NCI-H748 (cell line): ENCODE measurements at regions not wholly inside any gene's neighbourhood (a gene's known extent, or its start where the extent isn't known, plus 50 kb on each side); places are given as distances from the start of the nearest gene placed in this dataset.
A peak's percentile ranks its signal among the peaks of the same experiment; 100 is the strongest.

Experiments
- DNase-seq: peaks from one replicate; lab custom pipeline; 2025; ENCODE audit not compliant: unreplicated experiment; lab: John Stamatoyannopoulos, UW

DNA sequence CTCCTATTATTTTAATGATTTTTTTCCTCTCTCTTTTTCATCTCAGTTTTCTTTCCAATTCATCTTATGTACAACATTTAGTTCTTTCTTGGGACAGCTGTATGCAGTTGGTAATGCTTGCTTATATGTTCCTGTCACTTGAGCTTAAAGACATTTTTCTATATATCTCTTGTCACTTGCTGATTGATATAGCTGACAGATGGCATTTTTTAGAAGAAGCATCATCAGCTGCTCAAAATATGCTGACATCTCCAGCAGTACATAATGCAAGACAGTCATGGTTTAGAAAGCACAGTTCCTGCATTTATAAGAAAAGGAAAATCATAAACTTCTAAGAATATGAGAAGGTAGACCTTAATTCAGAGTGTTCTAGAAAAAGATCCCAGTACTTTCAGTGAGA, 56.5 kb downstream of the DCAF8L1 start:
- no peak for DNase-seq

GRCh38 chrX:27924261-27924660, 57.0 kb downstream of the DCAF8L1 start:
- no peak for DNase-seq

DNA sequence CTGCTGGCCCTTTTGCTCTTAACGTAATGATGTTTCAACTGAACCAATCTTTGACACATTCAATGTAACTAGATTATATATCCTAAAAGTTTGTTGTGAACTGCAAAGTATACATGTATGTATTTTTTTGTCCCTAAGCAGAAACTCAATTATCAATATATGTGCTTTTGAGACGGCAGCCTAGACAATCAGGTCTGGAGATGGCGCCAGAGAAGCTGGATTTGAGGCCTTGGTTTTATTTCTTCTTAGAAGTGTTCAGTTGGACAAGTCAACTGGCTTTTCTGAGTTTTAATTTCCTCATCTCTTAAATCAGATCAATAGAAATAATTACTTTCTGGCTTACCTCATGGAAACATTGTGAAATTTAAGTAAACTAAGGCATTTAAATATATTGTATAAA, 62.5 kb downstream of the DCAF8L1 start:
- DNase-seq = peak; percentile 2

- no peak for DNase-seq
These were observed 63.3 kb downstream of the DCAF8L1 start for GRCh38 chrX:27917713-27918500.

GRCh38 chrX:27915617-27916016, 65.6 kb downstream of the DCAF8L1 start:
- no peak for DNase-seq

DNA sequence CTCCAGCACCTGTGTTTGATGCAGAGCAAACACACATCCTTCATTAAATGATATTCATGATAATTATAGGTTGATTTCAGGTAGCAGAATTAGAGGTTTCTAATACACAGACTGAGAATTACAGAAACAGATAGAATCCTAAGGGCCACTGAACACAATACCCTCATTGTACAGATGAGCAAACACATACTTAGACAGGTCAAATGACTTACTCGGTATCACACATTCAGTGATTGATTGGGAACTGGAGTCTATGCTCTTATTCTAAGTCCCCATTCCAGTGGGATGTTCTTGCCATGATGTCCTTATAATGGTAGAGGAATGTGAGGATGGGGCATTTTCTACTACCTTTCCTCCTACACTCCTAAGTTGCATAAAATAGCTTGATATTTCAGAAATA, 70.8 kb downstream of the DCAF8L1 start:
- no peak for DNase-seq

- DNase-seq = no peak
These were observed 77.3 kb downstream of the DCAF8L1 start for GRCh38 chrX:27903960-27904359.

DNA sequence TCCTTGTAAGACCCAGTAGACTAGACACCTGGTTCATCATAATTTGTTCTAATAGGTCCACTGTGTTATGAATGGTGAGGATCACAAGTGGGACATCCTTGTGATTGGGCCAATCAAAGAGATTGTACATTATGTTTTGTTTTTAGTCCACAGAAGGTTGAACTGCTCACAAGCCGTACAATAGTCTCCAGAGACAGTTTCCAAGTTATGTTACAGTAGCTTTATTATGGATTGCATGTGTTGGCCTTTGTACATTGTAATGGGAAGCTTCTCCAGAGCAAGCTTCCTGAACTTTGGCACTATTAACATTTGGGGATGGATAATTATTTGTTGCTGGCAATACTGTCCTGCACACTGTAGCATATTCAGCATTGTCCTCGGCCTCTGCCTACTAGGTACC, 86.1 kb downstream of the MAGEB10 start:
- no peak for DNase-seq

DNA sequence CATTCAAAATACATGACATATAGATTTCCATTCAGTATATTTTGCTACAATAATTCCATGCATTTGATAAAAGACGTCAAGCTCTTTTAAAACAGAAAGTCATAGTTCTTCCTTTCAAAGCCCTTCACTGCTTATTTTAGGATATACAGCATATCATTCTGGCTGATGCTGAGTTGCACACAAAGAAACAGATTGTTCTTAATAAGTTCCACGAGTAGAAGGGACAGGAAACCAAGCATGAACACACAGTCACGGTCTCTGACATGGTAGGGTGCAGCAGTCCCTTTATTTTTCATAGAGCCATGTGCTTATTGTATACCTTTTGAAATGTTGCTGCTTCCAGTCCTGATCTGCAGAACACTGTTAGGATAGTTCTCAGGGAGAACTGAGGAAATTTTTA, 85.4 kb downstream of the MAGEB10 start:
- DNase-seq = no peak

GRCh38 chrX:27890611-27891010, 82.8 kb downstream of the MAGEB10 start:
- no peak for DNase-seq

GRCh38 chrX:27889878-27890277, 82.1 kb downstream of the MAGEB10 start:
- DNase-seq = no peak

GRCh38 chrX:27884654-27885053, 76.9 kb downstream of the MAGEB10 start:
- DNase-seq = peak; percentile 2

DNA sequence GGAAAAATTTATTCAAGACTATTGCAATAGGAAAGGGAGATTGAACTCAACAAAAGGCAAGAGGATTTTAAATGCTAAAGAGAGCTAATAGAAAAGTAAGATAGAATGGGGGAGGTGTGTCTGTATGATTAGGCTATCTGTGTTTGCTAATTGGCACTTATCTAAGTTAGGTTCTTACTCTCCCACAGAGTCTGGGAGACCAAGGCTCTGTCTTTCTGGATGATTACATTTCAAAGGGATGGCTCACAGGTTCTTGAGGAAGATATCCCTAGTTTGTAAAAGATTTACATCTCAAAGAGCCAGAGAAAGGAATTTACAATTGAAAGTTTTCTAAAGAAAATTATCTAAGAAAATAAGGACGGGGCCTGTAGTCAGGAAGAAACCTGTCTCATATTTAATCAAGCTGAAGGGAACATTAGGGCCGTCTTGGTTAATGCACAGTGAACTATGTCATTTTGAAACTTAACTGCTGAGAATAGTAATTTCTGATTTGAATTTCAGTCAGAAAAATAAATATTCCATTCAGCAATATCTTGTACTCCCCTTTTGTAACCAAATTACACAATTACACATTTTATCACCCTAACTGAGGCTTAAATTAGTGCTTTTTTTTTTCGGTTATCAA, 75.8 kb downstream of the MAGEB10 start:
- DNase-seq = no peak

- no peak for DNase-seq
These were observed 74.9 kb downstream of the MAGEB10 start for GRCh38 chrX:27882695-27883094.

DNA sequence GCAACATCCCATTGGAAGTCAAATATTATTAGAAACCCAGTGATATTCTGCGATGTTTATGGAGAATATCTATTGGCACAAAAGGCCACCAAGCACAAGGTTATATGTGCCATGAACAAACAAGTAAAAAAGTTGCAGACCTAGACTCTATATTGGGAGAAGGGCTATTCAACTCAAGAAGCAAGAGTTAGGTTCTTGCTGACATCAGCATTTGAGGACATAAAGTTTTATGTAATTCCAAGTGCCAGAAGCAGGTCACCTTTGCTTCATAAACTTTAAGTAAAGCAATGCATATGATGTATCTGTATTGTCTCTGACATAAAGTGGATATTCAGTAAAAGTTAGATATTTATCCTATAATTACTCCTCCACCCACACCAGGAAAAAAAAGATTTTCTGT, 71.1 kb downstream of the MAGEB10 start:
- DNase-seq = no peak
